Stimulated activated CD4-positive, alpha-beta T cell treated with anti-CD3 and anti-CD28 coated beads, Interleukin-4, amount 100 ng/mL, for 4 hours (primary cell): ENCODE measurements at regions not wholly inside any gene's neighbourhood (a gene's known extent, or its start where the extent isn't known, plus 50 kb on each side); places are given as distances from the start of the nearest gene placed in this dataset.

ENCODE experiments used
- DNase-seq, 2 experiments: peaks; one replicate each; pipeline ENCODE4 v3.0.0-alpha.2; 2020

DNA sequence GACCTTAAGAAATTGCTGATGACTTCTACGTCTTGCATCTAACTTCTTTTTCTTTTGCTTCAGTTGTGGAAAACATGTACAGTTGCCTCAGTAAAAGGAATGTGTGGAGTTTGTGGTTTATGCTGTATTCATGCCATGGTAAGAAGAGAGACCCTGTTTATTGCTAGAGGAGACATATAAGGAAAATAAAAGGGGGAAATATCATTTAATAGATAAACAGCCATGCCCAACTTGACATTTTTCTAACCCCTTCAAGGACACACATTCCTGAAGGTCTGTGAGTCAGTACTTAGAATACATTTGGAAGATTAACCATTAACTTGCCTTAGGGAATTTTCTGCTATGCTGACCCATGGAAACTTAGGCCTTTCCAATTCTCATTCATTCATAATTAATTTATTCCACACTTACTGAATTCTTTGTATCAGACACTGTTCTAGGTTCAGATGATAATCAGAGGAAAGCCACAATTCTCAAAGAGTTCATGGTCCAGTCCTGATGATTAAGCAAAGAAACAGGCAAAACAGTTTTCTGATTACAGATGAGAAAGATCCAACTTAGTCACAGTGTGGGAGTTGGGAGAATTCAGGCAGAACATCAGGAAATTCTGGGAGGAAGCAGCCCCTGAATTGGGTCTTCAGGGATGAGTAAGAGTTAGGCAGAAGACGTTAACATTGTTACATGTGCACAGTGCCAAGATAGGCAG, 329.8 kb upstream of the RASGRP1 start:
- DNase-seq, result no peak

DNA sequence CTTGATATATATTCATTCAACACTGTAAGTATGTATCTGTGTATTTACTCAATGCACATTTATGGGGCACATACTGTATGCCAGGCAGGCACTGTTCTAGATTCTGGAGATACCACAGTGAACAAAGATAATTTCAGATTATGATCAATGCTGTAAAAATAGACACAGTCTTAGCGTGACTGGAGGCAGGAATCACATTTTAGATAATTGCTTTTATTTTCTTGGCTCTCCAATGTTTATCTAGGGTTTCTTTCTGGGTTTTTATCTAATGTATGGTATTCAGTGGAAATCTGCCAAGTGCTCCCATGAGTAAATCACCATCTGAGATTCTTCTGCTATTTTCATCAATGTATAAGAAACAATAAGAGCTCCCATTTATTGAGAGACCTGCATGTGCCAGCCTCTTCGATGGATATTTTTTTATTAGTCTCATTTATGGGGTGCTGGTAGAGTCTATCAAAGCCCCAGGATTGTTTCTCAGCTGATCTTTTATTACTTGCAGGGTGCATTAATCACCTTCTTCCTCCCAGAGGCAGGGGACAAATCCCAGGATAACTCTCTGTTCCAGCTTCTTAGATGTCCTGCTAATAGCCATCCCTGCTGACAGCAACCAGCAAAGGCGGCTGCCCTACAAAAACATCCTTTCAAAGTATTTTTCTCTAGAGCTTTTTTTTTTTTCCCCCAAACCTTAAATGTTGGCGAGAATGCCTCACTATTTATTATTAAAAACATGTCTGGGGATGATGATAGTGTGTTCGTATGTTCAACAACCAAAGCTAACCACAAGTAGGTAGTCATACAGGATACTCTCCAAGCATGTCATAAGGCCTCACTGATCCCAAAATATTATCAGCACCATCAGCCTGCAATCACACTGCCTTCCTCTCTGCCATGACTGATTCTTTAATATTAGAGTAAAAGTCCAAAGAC, 331.0 kb upstream of the RASGRP1 start:
- DNase-seq, result no peak

- DNase-seq, result no peak
These were observed 332.0 kb upstream of the RASGRP1 start for GRCh38 chr15:38896647-38897046.

DNA sequence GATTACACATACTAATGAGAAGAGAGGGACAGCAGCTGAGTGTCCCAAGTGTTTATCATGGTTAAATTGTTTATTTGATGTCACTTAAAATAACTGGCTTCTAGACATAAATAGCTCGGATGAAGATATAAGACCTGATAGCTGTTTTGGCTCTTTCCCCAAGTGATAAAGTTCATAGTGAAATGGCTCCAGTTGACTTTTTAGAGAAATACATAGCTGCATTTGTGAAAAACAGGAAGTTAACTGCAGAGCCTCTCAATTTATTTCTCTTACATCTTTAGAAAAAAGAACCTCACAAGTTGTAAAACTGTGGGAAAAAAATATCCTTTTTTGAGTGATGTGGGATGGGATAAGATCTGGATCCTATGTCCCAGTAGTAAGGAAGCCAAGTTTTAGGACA, 332.9 kb upstream of the RASGRP1 start:
- no peak for DNase-seq

- no peak for DNase-seq
These were observed 333.6 kb upstream of the RASGRP1 start for GRCh38 chr15:38898236-38898635.

- DNase-seq, result no peak
These were observed 334.7 kb upstream of the RASGRP1 start for GRCh38 chr15:38899300-38899699.

DNA sequence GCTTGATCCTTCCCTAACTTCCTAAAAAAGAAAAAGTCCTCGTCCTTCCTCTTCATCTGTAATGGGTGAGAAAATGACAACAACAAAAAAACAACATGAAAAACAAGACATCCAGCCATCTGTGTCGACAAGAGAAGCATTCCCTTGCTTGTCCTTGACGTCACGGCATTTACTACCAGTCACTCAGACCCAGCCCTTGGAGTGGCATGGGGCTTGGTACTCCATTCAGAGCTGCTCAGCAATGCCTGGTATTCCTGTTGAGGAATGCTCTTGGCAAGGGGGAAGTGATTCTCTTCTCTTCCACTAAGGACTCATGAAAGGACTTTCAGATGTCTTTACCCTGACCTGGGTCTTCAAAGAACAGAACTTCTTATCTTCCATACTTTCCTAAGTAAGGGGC, 339.7 kb upstream of the RASGRP1 start:
- DNase-seq, result no peak

DNA sequence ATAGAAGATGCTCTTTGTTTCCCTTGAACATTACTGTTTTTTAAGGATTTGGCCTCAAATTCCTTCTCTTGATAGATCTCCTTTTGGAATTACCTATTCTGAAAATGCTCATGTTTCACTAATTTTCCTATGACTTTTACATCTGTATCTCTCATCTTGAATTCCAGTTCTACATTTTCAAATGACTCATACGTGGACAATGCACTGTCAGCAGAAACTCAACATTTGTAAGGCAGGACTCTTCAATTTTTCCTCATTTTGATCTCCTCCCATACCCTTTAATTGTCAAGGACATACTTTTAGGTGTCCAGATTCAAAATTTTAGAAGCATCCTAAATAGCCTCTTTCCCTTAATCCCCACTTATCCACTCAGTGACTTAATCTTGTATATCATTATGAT, 341.0 kb upstream of the RASGRP1 start:
- no peak for DNase-seq

DNA sequence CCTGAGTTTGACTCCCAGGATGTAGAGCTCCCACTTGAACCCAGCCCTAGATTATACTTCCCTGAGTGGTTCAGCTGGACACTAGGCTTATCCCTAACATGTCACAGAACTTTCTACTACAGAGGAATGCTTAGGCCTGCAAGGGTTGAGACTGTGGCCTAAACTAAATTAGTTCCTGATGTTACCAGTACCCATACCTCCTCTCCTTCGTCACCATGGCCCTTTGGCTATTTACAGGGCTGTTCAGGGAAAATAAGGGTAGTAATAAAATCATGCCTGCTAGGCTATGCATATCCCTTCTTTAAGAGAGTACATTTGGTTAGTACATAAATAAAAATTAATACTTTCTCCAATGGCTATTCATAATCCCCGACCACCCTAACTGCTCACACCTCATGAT, 356.4 kb upstream of the RASGRP1 start:
- DNase-seq, result no peak

GRCh38 chr15:38921471-38921870, 356.9 kb upstream of the RASGRP1 start:
- no peak for DNase-seq

DNA sequence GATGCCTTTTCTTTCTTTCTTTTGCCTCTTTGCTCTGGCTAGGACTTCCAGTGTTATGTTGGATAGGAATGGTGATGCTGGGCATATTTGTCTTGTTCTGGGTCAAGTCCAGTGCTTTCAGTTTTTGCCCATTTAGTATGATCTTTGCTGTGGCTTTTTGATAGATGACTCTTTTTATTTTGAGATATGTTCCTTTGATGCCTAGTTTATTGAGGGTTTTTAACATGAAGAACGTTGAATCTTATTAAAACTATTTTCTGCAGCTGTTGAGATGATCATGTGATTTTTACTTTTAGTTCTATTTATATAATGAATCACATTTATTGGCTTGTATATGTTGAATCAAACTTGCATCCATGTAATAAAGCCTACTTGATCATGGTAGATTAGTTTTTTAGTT, 363.8 kb upstream of the RASGRP1 start:
- DNase-seq, result no peak

DNA sequence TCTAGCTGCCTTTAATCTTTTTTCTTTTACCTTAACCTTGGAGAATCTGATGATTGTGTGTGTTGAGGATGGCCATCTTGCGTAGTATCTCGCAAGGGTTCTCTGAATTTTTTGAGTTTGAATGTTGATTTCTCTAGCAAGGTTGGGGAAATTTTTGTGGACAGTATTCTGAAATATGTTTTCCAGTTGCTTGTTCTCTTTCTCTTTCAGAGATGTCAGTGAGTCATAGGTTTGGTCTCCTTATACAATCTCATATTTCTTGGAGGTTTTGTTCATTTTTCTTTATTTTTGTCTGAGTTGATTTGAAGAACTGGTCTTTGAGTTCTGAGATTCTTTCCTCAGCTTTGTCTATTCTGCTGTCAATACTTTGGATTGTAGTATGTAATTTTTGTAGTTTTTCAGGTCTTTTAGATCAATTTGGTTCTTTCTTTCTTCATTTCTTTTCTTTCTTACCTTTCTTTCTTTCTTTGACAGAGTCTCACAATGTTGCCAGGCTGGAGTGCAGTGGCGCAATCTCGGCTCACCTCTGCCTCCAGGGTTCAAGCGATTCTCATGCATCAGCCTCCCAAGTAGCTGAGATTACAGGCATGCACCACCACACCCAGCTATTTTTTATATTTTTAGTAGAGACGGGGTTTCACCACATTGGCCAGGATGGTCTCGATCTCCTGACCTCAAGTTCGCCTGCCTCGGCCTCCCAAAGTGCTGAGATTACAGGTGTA, 366.4 kb upstream of the RASGRP1 start:
- no peak for DNase-seq

- DNase-seq, result no peak
These were observed 376.9 kb upstream of the RASGRP1 start for GRCh38 chr15:38941399-38941953.

GRCh38 chr15:38944536-38944935, 379.9 kb upstream of the RASGRP1 start:
- no peak for DNase-seq

GRCh38 chr15:38945551-38946298, 381.1 kb upstream of the RASGRP1 start:
- DNase-seq, result no peak

- DNase-seq, result no peak
These were observed 389.5 kb upstream of the RASGRP1 start for GRCh38 chr15:38954090-38954489.

GRCh38 chr15:38961456-38961855, 396.8 kb upstream of the RASGRP1 start:
- no peak for DNase-seq

GRCh38 chr15:38961931-38962330, 397.3 kb upstream of the RASGRP1 start:
- no peak for DNase-seq

GRCh38 chr15:38972831-38973230, 408.2 kb upstream of the RASGRP1 start:
- no peak for DNase-seq

DNA sequence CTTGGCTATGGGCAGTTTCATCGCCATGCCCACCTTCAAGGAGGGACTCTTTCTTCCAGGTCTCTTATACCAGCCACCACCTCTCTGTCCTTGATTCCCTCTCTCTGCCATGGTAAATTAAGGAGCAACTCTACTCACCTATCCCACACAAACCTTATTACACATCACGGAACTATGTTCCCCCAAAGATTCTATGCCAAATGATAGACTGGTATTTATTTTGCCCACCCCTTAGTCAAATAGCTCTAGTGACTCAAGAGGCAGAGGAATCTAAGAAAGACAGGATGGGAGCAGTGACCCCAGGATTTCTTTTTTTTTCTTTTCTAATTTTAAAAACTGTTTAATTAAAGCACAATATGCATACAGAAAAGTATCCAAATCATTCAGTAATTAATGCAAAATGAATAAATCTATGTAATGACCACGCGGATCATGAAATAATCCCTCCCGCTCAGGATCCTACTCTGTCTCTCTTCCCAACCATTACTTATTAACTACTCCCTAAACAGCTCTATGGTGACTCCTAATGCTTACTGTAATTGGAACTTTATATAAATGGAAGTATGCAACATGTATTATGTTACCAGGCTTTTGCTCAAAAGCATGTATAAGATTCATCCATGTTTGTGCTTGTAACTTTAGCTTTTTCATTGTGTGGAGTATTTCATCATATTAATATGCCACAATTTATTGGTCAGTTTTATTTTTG, 410.8 kb upstream of the RASGRP1 start:
- no peak for DNase-seq

GRCh38 chr15:38991126-38991525, 426.5 kb upstream of the RASGRP1 start:
- no peak for DNase-seq

- no peak for DNase-seq
These were observed 427.1 kb upstream of the RASGRP1 start for GRCh38 chr15:38991701-38992100.
